CMK (cell line): ENCODE measurements at regions not wholly inside any gene's neighbourhood (a gene's known extent, or its start where the extent isn't known, plus 50 kb on each side); places are given as distances from the start of the nearest gene placed in this dataset.
A peak's percentile ranks its signal among the peaks of the same experiment; 100 is the strongest.

Source experiments
- DNase-seq: peaks from one replicate; pipeline ENCODE4 v3.0.0-alpha.2; 2010; ENCODE audit warnings: low read depth

- DNase-seq, result no peak
Observed at GRCh38 chr5:61653807-61654580, 321.9 kb downstream of the ZSWIM6 start.

GRCh38 chr5:61654876-61655275 lies 322.8 kb downstream of the ZSWIM6 start:
- no peak for DNase-seq

DNA sequence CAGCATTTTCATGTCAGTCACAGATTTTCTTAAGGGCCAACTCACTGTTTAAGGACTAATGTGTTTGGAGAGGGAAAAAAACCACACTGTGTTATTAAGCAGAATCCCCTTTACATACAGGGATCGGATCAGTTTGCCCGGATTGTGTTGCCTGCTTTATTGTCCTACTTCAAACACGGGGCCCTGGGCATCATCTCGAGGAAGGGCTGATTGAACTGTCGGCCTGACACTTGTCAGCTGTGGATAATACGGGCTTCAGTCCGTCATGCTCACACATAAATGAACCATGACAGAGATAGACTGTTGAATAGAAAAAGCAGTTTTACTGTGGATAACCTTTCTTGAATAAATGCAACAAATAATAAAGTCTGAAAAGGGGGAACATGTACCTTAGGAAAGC lies 325.0 kb downstream of the ZSWIM6 start:
- no peak for DNase-seq

GRCh38 chr5:61657686-61658085 lies 325.6 kb downstream of the ZSWIM6 start:
- DNase-seq, result no peak

GRCh38 chr5:61658592-61659008 lies 326.5 kb downstream of the ZSWIM6 start:
- DNase-seq, result peak; percentile 29

DNA sequence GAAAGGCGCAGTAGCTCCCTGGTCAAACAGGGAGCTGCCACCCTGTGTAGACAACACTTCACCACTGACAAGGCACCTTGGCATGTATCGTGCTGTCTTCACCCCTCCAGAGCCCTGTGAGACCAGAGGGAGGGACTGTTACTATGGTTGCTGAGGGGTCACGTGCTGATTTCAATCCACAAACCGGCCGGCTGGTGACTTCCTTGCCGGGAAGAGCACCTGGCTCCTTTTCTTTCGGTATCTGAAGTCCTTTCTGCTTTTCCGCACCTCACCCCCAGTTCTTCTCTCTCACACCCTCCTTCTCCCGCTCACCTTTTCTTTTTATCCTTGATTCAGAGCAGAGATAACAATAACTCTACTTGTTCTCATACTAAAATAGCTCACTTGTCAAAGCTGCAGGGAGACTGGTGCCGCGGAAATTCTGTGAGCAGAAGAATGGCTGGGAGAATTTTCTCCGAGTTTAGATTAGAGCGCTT lies 327.2 kb downstream of the ZSWIM6 start:
- no peak for DNase-seq

DNA sequence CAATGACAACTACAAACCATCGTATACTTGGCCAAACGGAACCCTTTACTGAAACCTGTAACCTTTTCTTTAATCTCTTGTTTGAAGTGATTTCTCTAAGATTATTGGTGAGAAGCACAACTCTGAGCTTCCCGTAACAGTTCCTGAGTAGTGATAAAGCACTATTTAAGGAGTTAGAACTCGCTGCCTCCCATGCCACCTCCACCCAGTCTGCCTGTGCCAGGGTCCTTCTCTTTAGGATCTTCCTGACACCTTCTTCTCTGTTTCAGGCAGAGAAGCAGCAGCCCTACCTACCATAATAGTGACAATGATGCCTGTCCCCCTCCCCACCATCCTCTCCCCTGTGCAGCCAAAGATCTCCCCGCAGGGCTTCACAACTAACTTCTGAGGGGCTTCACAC lies 330.6 kb downstream of the ZSWIM6 start:
- no peak for DNase-seq

DNA sequence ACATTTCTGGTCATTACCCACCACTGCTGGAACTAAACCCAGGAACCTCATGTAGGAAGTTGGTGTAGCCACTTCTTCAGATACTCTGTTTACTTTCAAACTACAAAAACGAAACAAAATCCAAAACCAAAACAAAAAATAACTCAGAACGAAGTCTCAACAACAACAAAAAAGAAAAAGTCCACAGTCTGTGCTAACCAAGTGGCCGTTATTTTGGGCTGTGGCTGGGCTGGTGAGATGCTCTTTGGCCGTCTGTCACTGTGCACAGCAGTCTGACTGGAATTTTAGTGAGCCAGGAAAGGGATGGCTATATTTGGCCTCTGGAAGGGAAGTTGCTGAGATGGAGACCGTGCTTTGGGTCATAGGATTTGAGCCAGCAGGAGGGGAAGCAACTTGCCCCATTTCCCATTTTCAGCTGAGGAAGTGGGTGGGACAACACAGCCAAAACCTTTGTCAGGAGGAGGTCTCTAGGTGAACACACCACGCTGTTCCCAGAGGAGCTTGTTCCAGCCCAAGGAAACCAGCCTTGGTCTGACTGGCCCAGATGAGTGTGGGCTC lies 334.1 kb downstream of the ZSWIM6 start:
- DNase-seq, result no peak

- DNase-seq, result no peak
Observed at GRCh38 chr5:61667525-61668218, 335.6 kb downstream of the ZSWIM6 start.

- DNase-seq, result no peak
Observed at GRCh38 chr5:61669531-61669930, 337.5 kb downstream of the ZSWIM6 start.

GRCh38 chr5:61670941-61671340 lies 338.9 kb downstream of the ZSWIM6 start:
- no peak for DNase-seq

DNA sequence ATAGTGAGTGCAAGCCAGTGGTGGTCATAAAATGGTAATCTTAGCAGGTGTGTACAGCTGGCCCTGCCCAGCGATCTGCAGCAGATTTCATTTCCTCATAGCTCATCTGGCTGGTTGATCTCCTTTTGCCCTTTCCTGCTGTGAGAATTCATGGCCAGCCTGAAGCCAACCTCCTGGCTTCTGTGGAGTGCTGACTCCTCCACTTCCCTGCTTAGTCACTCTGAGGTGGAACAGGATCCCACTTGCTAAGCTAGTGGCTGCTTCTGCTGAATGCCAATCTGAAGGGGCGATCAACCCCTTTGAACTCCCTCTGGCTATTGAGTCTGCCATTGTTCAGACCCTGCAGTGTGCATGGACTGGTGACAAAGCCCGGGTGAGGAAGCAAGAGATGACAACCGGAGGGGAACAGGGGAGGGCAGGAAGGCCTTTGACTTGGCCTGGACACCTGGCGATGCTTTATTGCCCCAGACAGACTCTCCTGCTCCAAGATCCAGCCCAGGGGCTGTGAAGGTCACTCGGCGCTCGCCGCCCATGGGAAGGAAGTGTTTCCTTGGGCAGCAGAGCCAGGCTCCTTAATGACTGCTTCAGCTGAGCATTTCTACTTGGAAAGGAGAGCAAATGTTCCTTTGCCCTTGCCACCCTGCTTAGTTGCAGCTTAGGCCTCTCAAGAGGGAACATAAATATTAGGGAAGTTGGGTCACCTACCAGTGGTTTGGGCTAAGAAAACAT lies 341.1 kb downstream of the ZSWIM6 start:
- DNase-seq, result no peak

DNA sequence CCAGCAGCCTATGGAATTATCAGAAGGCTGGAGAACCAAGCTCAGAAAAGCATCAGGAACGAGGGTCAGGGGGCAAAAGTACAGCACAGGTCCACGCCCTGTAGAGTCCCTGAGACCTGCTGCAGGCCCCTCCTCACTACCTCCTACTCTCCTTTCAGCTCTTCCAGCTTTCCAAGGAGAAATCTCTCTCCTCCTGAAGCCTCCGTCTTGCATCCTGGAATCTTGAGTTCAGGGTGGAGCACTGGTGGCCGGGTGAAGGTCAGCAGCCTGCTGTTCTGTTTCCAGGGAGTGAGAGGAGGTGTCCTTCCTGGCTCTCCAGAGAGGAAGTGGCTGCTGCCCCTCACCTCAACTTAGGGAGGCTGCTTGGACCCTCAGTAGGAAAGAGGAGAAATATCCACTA lies 342.3 kb downstream of the ZSWIM6 start:
- DNase-seq, result no peak

- DNase-seq, result no peak
Observed at GRCh38 chr5:61675015-61675692, 343.1 kb downstream of the ZSWIM6 start.

DNA sequence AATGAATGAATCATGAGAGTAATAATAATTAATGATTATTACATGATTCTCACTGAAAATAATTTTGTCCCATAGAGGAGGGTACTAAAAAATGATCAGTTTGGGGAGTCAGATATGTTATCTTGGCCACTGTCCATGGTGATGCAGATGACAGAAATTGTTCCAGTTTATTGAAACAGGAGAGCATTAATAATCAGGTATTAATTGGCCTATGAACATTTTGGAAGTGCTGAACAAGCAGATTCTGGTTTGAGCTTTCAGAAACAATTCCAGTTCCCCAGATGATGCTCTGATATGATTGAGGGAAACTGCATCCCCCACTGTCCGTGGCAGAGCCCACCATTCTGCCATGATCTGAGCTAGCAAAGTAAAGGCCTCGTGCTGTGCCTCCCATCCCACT lies 345.2 kb downstream of the ZSWIM6 start:
- no peak for DNase-seq

- no peak for DNase-seq
Observed at GRCh38 chr5:61678966-61679365, 346.9 kb downstream of the ZSWIM6 start.

DNA sequence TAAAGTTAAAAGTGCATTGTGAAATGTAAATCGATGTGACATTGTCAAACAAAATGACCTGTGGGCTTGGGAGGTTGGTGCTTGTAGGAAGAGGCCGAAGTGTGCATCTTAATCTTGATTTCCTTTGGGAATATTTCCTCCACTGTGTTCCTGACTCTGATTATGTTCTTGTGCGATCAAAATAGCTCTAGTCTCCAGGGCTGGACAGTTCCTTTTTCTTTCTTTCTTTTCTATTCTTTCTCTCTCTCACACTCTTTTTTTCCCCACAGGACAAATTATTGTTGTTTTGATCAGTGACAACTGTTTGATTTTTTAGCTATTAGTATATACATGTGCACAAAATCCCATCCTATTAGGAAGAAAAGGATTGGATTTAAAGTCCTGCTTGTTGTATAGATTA lies 347.5 kb downstream of the ZSWIM6 start:
- no peak for DNase-seq

GRCh38 chr5:61680247-61680646 lies 348.2 kb downstream of the ZSWIM6 start:
- DNase-seq, result no peak

GRCh38 chr5:61683148-61683547 lies 351.1 kb downstream of the ZSWIM6 start:
- DNase-seq, result no peak

DNA sequence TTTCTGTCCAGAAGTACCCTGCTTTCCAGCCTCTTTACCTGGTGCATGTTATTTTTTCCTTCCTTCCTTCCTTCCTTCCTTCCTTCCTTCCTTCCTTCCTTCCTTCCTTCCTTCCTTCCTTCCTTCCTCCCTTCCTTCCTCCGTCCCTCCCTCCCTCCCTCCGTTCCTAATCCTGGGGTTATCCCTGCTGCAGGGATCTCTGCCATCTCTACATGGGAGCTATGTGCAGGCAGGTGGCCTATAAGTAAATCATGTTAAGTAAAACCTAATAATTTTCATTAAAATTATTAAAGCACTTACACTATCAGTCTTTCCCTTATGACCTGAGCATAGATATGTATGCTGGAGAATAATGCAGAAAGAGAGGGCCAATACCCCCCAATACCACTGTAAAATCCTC lies 351.9 kb downstream of the ZSWIM6 start:
- no peak for DNase-seq

DNA sequence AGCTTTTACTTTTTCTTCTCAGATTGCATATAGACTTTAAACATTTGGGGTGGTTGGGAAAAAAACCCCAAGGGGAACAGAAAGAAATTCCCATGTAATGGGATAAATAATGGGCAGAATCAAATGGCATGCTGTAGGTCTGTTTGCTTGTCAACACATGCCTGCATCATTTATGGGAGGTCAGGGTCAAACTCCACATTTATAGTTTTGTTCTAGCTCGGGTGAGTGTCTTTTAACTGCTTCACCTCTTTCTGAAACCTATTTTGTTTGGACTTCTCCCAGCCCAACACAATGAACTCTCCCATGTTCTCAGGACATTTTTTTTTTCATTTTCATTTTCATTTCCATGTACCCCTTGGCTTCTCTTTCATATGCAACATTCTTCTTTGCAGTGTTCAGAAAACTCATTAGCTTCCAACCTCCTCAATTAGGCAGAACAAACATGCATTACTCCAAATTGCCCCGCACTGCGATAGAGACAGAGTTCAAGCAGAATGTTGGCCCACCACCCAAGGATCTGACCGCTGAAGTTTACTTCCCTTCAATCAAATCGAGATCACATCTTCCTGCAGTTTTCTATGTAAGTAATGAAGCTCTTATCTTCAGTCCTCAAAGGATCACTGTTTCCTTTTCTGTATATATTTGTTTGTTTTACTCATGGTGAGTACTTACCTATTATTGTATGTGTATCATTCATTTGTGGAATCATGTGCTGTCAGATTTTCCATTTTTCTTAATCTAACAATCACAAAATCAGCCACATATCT lies 354.6 kb downstream of the ZSWIM6 start:
- DNase-seq, result no peak
